Lung (tissue), 11 donors: ENCODE measurements at regions not wholly inside any gene's neighbourhood (a gene's known extent, or its start where the extent isn't known, plus 50 kb on each side); places are given as distances from the start of the nearest gene placed in this dataset.

Source experiments
- ATAC-seq: fragments of 200-7000 bp; cut with Tn5 transposase; one replicate; pipeline ENCODE4 v1.9.1; 2020; ENCODE audit warnings: moderate number of reproducible peaks; ENCODE audit not compliant: insufficient read depth, low FRiP score
- DNase-seq, 3 donors: peaks; one replicate each; pipeline ENCODE4 v3.0.0-alpha.2; 2013 to 2017
- H3K27ac ChIP-seq, 2 donors: one replicate each; pipeline ENCODE4 v1.5.1; 2013; ENCODE audit warnings: mild to moderate bottlenecking in 2 of 2, moderate library complexity in 2 of 2, control low read depth in 1 of 2, inconsistent platforms in 1 of 2, low read depth in 1 of 2, low read length in 1 of 2
- H3K27me3 ChIP-seq, 3 donors: one replicate each; pipeline ENCODE4 v1.5.1; 2013; ENCODE audit warnings: low read length in 2 of 3; ENCODE audit not compliant: control insufficient read depth in 3 of 3, insufficient read depth in 3 of 3
- H3K36me3 ChIP-seq, 4 donors: one replicate each; pipeline ENCODE4 v1.5.1; 2013; ENCODE audit warnings: low read length in 4 of 4, mild to moderate bottlenecking in 1 of 4, moderate library complexity in 1 of 4; ENCODE audit not compliant: control insufficient read depth in 4 of 4, insufficient read depth in 4 of 4
- H3K4me1 ChIP-seq, 5 donors: one replicate each; pipeline ENCODE4 v1.5.1; 2013; ENCODE audit warnings: low read length in 5 of 5, mild to moderate bottlenecking in 2 of 5, moderate library complexity in 1 of 5; ENCODE audit not compliant: control insufficient read depth in 5 of 5, insufficient read depth in 5 of 5
- H3K4me3 ChIP-seq: one replicate; pipeline ENCODE4 v1.5.1; 2013; ENCODE audit warnings: mild to moderate bottlenecking, control low read depth, moderate library complexity
- H3K9ac ChIP-seq, 2 donors: one replicate each; pipeline ENCODE4 v1.5.1; 2013; ENCODE audit warnings: low read length in 2 of 2, control low read depth in 1 of 2; ENCODE audit not compliant: insufficient read depth in 1 of 2
- H3K9me3 ChIP-seq, 4 donors: one replicate each; pipeline ENCODE4 v1.5.1; 2013; ENCODE audit warnings: low read length in 3 of 4, mild to moderate bottlenecking in 1 of 4, moderate library complexity in 1 of 4; ENCODE audit not compliant: control insufficient read depth in 4 of 4, insufficient read depth in 3 of 4
- CTCF ChIP-seq: IDR thresholded peaks from 2 replicates; pipeline ENCODE4 v1.5.1; 2012; ENCODE audit warnings: mild to moderate bottlenecking; ENCODE audit errors: control extremely low read depth, extremely low read depth
- WGBS, 2 donors: extraction: QIAGEN DNeasy Blood & Tissue Kit; methylation state at CpG; one replicate each; pipeline ENCODE4 v1.1.7; 2013; 5-methylcytosine and 5-hydroxymethylcytosine counted together
- donor health status: control.
- donor health status: control.
- donor health status: Bipolar disorder and iron deficiency.
- donor health status: healthy.
- donor health status: DM: yes; HTN: yes; CAD: no.

DNA sequence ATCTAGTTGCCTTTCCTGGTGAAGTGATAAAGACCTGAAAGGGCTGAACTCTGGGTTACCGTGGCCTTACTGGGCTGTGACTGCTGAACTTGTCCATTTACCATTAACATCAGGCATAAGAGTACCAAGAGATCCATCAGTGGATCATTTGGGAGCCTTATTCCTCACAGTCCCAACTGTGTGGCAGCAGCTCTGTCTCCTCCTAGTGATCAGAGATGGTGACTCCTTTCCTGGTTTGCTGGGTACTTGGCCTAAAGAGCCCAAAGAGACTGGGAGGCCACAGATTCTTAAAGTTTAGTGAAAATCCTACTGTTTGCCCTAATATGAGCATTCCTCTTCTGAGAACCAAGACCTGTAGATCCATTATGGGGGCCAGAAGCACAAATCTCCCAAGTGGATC, 56.3 kb upstream of the ATP6AP2 start:
- Histone ChIP-seq H3K27ac (no peak overlapping the region), H3K4me1 (peaks cover 0 to 3% (median 0%) of the 10 kb centered on the region in 5 donors), H3K9ac (no peak overlapping the region), H3K27me3 (peaks cover 3 to 25% (median 4%) of the 10 kb centered on the region in 3 donors), H3K4me3 (no peak overlapping the region), H3K36me3 (no peaks in the 10 kb centered on the region), H3K9me3 (peaks cover 0 to 2% (median 0%) of the 10 kb centered on the region in 4 donors)
- DNase-seq (no peak), ATAC-seq (no peak)
- TF ChIP-seq CTCF: no peak
- WGBS, 2 donors: 89 to 93% methylated on average over 1 of the region's 1 CpG

- H3K9me3 ChIP-seq: peaks cover 0 to 2% (median 0%) of the 10 kb centered on the region in 4 donors
- DNase-seq: no peak
- H3K4me3 ChIP-seq: no peak overlapping the region
- no peak for ATAC-seq
- no peaks in the 10 kb centered on the region for H3K36me3 ChIP-seq
- H3K4me1 ChIP-seq: peaks cover 0 to 3% (median 0%) of the 10 kb centered on the region in 5 donors
- WGBS, 2 donors: 91 to 95% methylated on average over 3 of the region's 3 CpGs
- TF ChIP-seq CTCF: no peak
- peaks cover 3 to 25% (median 4%) of the 10 kb centered on the region in 3 donors for H3K27me3 ChIP-seq
- H3K9ac ChIP-seq: no peak overlapping the region
- H3K27ac ChIP-seq: no peak overlapping the region
Observed at GRCh38 chrX:40523852-40524251, 56.9 kb upstream of the ATP6AP2 start.

- no peak for DNase-seq
Observed at GRCh38 chrX:40521868-40522450, 58.8 kb upstream of the ATP6AP2 start.

More at GRCh38 chrX:40521868-40522450, 58.8 kb upstream of the ATP6AP2 start:
- WGBS, 2 donors: 78 to 91% methylated on average over 10 to 11 of the region's 11 CpGs
- Histone ChIP-seq H3K27me3 (peaks cover 0 to 20% (median 3%) of the 10 kb centered on the region in 3 donors), H3K9me3 (peaks cover 0 to 2% (median 0%) of the 10 kb centered on the region in 4 donors), H3K36me3 (no peaks in the 10 kb centered on the region), H3K4me3 (no peak overlapping the region), H3K9ac (no peak overlapping the region), H3K4me1 (peaks cover 0 to 3% (median 0%) of the 10 kb centered on the region in 5 donors), H3K27ac (no peak overlapping the region)
- ATAC-seq: no peak
- no peak for TF ChIP-seq CTCF
